ENCODE measurements at regions not wholly inside any gene's neighbourhood (a gene's known extent, or its start where the extent isn't known, plus 50 kb on each side); places are given as distances from the start of the nearest gene placed in this dataset.

GRCh38 chr6:146874278-146875018, 275.7 kb downstream of the ADGB start:
- H3K4me3 ChIP-seq (ENCODE audit: low read depth, low read length), result no peak overlapping the region
- no peak for TF ChIP-seq CTCF (IDR thresholded peaks at IDR 0.05; ENCODE audit: low read depth, low read length)

GRCh38 chr6:146875927-146876270, 277.1 kb downstream of the ADGB start:
- H3K4me3 ChIP-seq (ENCODE audit: low read depth, low read length), result no peak overlapping the region
- TF ChIP-seq CTCF (IDR thresholded peaks at IDR 0.05; ENCODE audit: low read depth, low read length), result no peak

GRCh38 chr6:146876271-146877151, 277.7 kb downstream of the ADGB start:
- H3K4me3 ChIP-seq (ENCODE audit: low read depth, low read length), result no peak overlapping the region
- TF ChIP-seq CTCF (IDR thresholded peaks at IDR 0.05; ENCODE audit: low read depth, low read length), result no peak

- no peak for TF ChIP-seq CTCF (IDR thresholded peaks at IDR 0.05; ENCODE audit: low read depth, low read length)
- no peak overlapping the region for H3K4me3 ChIP-seq (ENCODE audit: low read depth, low read length)
These were observed 279.6 kb downstream of the ADGB start for GRCh38 chr6:146878168-146878951.

- TF ChIP-seq CTCF (IDR thresholded peaks at IDR 0.05; ENCODE audit: low read depth, low read length), result no peak
These were observed 280.2 kb downstream of the ADGB start for GRCh38 chr6:146878952-146879340.

GRCh38 chr6:146879406-146880117, 280.8 kb downstream of the ADGB start:
- H3K4me3 ChIP-seq (ENCODE audit: low read depth, low read length), result no peak overlapping the region
- no peak for TF ChIP-seq CTCF (IDR thresholded peaks at IDR 0.05; ENCODE audit: low read depth, low read length)

More at GRCh38 chr6:146878952-146879340, 280.2 kb downstream of the ADGB start:
- H3K4me3 ChIP-seq (ENCODE audit: low read depth, low read length), result no peak overlapping the region

Measured in WI38 (cell line).